ENCODE measurements at regions not wholly inside any gene's neighbourhood (a gene's known extent, or its start where the extent isn't known, plus 50 kb on each side); places are given as distances from the start of the nearest gene placed in this dataset.
A peak's percentile ranks its signal among the peaks of the same experiment; 100 is the strongest.

DNA sequence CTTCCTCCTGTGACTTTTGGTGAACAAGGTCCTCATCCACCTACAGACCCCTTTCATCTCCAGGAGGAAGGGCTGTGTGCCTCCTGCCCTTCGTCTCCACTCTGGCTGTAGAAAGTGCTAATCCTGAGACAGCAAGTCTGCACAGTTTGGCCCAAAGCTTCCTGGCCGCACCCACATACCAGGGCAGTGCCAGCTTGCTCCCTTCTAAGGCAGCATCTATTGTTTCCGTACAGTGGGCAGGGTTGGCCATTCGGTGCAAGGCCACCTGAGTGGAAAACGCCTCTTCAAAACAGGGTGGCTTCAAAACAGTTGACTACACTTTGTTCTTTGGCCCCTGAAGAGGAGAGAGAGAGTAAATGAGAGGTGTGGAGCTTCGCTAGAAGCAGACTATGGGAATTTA, 134.1 kb upstream of the KLF14 start:
- TF ChIP-seq, protein P1, sequence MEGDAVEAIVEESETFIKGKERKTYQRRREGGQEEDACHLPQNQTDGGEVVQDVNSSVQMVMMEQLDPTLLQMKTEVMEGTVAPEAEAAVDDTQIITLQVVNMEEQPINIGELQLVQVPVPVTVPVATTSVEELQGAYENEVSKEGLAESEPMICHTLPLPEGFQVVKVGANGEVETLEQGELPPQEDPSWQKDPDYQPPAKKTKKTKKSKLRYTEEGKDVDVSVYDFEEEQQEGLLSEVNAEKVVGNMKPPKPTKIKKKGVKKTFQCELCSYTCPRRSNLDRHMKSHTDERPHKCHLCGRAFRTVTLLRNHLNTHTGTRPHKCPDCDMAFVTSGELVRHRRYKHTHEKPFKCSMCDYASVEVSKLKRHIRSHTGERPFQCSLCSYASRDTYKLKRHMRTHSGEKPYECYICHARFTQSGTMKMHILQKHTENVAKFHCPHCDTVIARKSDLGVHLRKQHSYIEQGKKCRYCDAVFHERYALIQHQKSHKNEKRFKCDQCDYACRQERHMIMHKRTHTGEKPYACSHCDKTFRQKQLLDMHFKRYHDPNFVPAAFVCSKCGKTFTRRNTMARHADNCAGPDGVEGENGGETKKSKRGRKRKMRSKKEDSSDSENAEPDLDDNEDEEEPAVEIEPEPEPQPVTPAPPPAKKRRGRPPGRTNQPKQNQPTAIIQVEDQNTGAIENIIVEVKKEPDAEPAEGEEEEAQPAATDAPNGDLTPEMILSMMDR (IDR thresholded peaks at IDR 0.05) = no peak

DNA sequence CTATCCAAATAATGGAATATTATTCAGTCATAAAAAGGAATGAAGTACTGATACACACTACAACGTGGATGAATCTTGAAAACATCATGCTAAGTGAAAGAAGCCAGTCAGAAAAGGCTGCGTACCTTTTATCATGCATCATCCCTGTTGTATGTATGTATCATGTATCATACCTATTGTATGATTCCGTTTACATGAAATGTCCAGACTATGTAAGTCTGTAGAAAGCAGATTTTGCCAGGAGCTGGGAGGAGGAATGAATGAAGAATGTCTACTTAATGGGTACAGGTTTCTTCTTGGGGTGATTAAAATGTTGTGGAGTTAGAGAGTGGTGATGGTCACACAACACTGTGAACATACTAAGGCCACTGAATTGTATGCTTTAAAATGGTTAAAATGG, 135.9 kb upstream of the KLF14 start:
- TF ChIP-seq, protein P1 (IDR thresholded peaks at IDR 0.05) = no peak

DNA sequence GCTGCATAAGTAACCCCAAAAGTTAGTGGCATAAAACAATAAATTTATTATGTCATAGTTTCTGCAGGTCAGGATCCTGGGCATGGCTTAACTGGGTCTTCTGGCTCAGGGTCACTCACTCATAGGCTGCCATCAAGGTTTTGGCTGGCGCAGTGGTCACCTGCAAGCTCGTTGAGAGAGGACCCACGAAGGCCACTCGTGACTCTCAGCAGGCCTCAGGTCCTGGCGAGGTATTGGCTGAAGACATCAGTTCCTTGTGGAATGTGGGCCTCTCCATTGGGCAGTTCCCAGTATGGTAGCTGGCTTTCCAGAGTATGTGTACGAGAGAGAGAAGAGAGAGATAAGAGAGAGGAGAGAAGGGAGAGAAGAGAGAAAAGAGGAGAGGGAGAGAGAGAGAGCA, 138.3 kb upstream of the KLF14 start:
- TF ChIP-seq, protein P1 (IDR thresholded peaks at IDR 0.05) = no peak

DNA sequence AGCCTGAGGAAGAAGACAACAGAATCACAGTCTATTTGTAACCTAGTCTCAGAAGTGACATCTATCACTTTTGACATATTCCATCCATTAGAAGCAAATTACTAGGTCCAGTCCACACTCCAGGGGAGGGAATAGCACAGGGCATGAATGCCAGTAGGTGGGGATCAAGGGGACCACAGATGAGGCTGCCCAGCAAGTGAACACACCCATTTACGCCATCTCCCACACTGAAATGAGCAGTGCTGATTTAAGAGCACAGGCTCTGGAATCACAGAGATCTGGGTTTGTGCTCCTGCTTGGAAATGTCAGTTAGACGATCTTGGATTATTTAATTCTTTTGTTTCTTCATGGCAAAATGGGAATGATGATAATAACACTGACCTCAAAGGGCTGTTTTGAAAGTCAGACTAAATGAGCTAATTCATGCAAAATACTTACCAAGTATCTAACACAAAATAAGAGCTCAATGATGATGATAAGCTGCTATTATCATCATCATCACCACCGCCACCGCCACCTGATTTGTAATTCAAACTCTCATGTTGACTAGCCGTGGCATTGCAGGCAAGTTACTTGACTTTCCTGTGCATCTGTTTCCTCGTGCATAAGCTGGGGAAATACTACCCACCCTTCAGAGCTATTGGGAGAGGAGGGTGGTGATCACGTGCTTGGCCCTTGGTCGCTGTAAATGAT, 138.9 kb upstream of the KLF14 start:
- TF ChIP-seq, protein P1 (IDR thresholded peaks at IDR 0.05) = no peak

DNA sequence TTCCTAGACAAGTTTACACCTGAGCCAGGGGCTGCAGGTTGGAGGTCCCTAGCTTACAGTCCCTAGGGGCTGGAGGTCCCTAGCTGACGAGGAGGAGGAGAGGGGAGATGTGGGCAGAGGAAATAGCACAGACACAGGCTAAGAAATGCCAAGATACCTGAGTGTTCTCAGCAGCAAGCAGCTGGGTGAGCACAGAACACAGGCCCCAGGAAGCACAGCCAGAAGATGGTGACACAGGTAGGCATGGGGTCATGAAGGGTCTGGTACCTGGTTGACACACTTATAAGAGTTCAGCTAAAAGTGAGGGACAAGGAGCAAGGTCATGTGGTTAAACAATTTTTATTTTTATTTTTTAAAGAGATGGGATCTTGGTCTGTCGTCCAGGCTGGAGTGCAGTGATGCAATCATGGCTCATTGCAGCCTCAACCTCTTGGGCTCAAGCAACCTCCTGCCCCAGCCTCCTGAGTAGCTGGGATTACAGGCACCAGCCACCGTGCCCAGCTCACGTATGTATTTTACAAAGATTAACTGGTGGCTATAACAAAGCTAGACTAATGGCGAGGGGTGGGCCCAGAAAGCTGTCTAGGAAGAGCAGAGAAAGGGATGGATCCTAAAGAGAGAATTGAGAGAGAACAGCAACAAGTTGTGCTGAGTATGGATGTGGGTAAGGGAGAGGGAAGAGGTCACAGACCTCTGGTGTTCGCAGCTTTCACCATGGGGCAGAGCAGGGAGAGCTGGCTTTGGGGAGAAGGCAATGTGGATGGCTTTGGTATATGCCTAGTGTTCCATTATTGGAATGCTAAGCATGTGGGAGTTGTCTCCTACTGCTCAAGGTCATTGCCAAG, 140.3 kb upstream of the KLF14 start:
- TF ChIP-seq, protein P1 (IDR thresholded peaks at IDR 0.05) = no peak

DNA sequence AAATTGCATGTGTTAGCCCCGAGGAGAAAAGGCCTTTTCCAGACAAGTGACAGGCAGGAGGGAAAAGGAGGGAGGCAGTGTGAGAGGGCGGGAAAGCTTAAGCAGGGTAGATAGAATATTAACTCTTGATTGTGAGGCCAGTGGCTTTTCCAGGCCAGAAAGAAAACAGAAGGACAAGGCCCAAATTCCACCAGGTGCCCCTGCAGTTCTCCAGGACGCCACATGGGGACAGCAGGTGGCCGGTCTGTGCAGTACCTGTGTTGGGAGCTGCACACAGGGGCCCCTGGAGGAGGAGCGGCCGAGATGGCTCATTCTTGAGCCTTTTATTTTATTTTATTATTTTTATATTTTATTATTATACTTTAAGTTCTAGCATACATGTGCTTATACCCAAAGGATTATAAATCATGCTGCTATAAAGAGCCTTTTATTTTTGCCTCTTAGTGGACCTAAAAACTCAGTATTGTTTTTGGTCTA, 141.3 kb upstream of the KLF14 start:
- TF ChIP-seq, protein P1 (IDR thresholded peaks at IDR 0.05) = peak; percentile 94

DNA sequence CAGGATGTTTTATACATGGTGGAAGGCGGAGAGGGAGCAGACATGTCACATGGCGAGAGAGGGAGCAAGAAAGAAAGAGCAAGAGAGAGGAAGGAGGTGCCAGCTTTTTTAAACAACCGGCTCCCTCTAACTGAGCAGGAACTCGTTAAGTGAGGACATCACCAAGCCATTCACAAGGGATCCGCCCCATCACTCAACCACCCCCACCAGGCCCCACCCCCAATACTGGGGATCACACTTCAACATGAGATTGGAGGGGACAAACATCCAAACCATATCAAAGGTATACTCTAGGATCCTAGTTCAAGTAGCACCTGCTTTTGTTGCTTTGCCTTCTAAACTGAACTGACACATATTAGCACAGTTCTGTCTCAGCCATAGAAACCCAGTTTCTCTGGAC, 141.9 kb upstream of the KLF14 start:
- TF ChIP-seq, protein P1 (IDR thresholded peaks at IDR 0.05) = no peak

Measured in LNCAP (cell line).